IMR-90 (cell line): ENCODE measurements at regions not wholly inside any gene's neighbourhood (a gene's known extent, or its start where the extent isn't known, plus 50 kb on each side); places are given as distances from the start of the nearest gene placed in this dataset.

Source experiments
- ATAC-seq: fragments of 200-7000 bp; cut with Tn5 transposase; 2 replicates; pipeline ENCODE4 v1.9.1; 2020; ENCODE audit warnings: low read depth, mild to moderate bottlenecking, moderate library complexity
- BruUV-seq: library from RNA; stranded (reverse); fragments of 400-500 nt; replicated peaks from 2 replicates; lab custom pipeline; 2021; lab: Mats Ljungman, UMichigan
- CTCF ChIA-PET: fragments of 300-600 bp; formaldehyde crosslinking; extraction: SDS; loops from one replicate; lab custom pipeline; 2021; ENCODE audit warnings: antibody characterized with exemption; lab: Yijun Ruan, JAX
- POLR2A ChIA-PET: fragments of 300-600 bp; sonication (Branson Sonifier 250); formaldehyde crosslinking; loops from one replicate; lab custom pipeline; 2022; ENCODE audit warnings: antibody characterized with exemption; ENCODE audit not compliant: unreplicated experiment; lab: Charles Lee
- DNase-seq: peaks from one replicate; pipeline ENCODE4 v3.0.0; 2013
- H2AFZ ChIP-seq: replicated peaks from 2 replicates; pipeline ENCODE3; 2013; ENCODE audit warnings: low read length, mild to moderate bottlenecking; ENCODE audit not compliant: poor library complexity
- H2AK5ac ChIP-seq: 2 replicates; pipeline ENCODE4 v1.6.1; 2013; ENCODE audit warnings: low read depth, low read length, inconsistent platforms
- H2AK9ac ChIP-seq: replicated peaks from 2 replicates; pipeline ENCODE3; 2013; ENCODE audit warnings: mild to moderate bottlenecking, low read depth, low read length, moderate library complexity; ENCODE audit not compliant: poor library complexity
- H2BK120ac ChIP-seq: 2 replicates; pipeline ENCODE4 v1.6.1; 2013; ENCODE audit warnings: low read depth, low read length, inconsistent platforms
- H2BK15ac ChIP-seq: 3 replicates; pipeline ENCODE4 v1.6.1; 2013; ENCODE audit warnings: low read depth, low read length, inconsistent platforms
- H2BK20ac ChIP-seq: 2 replicates; pipeline ENCODE4 v1.6.1; 2013; ENCODE audit warnings: low read depth, mild to moderate bottlenecking, inconsistent platforms, low read length, moderate library complexity
- H2BK5ac ChIP-seq: 2 replicates; pipeline ENCODE4 v1.6.1; 2013; ENCODE audit warnings: mild to moderate bottlenecking, low read depth, low read length, inconsistent platforms; ENCODE audit not compliant: poor library complexity, severe bottlenecking
- H3K14ac ChIP-seq: replicated peaks from 2 replicates; pipeline ENCODE4 v1.6.1; 2013; ENCODE audit warnings: low read depth, low read length, inconsistent platforms
- H3K18ac ChIP-seq: 2 replicates; pipeline ENCODE4 v1.6.1; 2013; ENCODE audit warnings: low read depth, low read length, control low read depth
- H3K23ac ChIP-seq: 2 replicates; pipeline ENCODE4 v1.6.1; 2013; ENCODE audit warnings: low read depth, low read length, inconsistent platforms
- H3K27ac ChIP-seq: 2 replicates; pipeline ENCODE4 v1.5.1; 2013; ENCODE audit warnings: mild to moderate bottlenecking, control low read depth, low read length; ENCODE audit not compliant: insufficient read depth
- H3K27me3 ChIP-seq: 2 replicates; pipeline ENCODE4 v1.6.1; 2013; ENCODE audit warnings: low read length; ENCODE audit not compliant: control insufficient read depth, insufficient read depth
- H3K36me3 ChIP-seq: 2 replicates; pipeline ENCODE4 v1.6.1; 2013; ENCODE audit warnings: low read length, mixed read lengths; ENCODE audit not compliant: control insufficient read depth, insufficient read depth
- H3K4ac ChIP-seq: 2 replicates; pipeline ENCODE4 v1.6.1; 2013; ENCODE audit warnings: low read depth, low read length, inconsistent platforms
- H3K4me1 ChIP-seq: 2 replicates; pipeline ENCODE4 v1.6.1; 2013; ENCODE audit warnings: low read length, mixed read lengths; ENCODE audit not compliant: control insufficient read depth, insufficient read depth
- H3K4me2 ChIP-seq: 2 replicates; pipeline ENCODE4 v1.6.1; 2013; ENCODE audit warnings: low read depth, mild to moderate bottlenecking, control low read depth, low read length, moderate library complexity
- H3K4me3 ChIP-seq: 2 replicates; pipeline ENCODE4 v1.5.1; 2013; ENCODE audit warnings: low read depth, mild to moderate bottlenecking, control low read depth, low read length, moderate library complexity; ENCODE audit not compliant: insufficient read depth
- H3K56ac ChIP-seq: 2 replicates; pipeline ENCODE4 v1.6.1; 2013; ENCODE audit warnings: low read length, inconsistent platforms; ENCODE audit not compliant: insufficient read depth; ENCODE audit errors: extremely low read depth
- H3K79me1 ChIP-seq, 2 experiments: 2 replicates each; pipeline ENCODE4 v1.6.1; 2013; ENCODE audit warnings: low read length in 2 of 2, inconsistent platforms in 1 of 2, low read depth in 1 of 2
- H3K9ac ChIP-seq: 2 replicates; pipeline ENCODE4 v1.6.1; 2013; ENCODE audit warnings: low read depth, low read length, control low read depth
- H3K9me1 ChIP-seq: 2 replicates; pipeline ENCODE4 v1.6.1; 2013; ENCODE audit warnings: low read length, inconsistent platforms; ENCODE audit not compliant: insufficient read depth
- H3K9me3 ChIP-seq: 2 replicates; pipeline ENCODE4 v1.6.1; 2013; ENCODE audit warnings: low read length; ENCODE audit not compliant: control insufficient read depth, insufficient read depth
- H4K20me1 ChIP-seq: 2 replicates; pipeline ENCODE4 v1.6.1; 2013; ENCODE audit warnings: low read length, inconsistent platforms; ENCODE audit not compliant: insufficient read depth
- H4K5ac ChIP-seq: 2 replicates; pipeline ENCODE4 v1.6.1; 2013; ENCODE audit warnings: mild to moderate bottlenecking, low read depth, low read length, control low read depth
- H4K8ac ChIP-seq, 2 experiments: 2 replicates each; pipeline ENCODE4 v1.6.1; 2013; ENCODE audit warnings: low read depth in 2 of 2, low read length in 2 of 2, control low read depth in 1 of 2, inconsistent platforms in 1 of 2
- H4K91ac ChIP-seq: 2 replicates; pipeline ENCODE4 v1.6.1; 2013; ENCODE audit warnings: low read depth, low read length, inconsistent platforms; ENCODE audit not compliant: insufficient read depth
- BHLHE40 ChIP-seq: fragments of 150-350 bp; IDR thresholded peaks from 2 replicates; pipeline ENCODE4 v1.6.1; 2016; ENCODE audit warnings: mild to moderate bottlenecking, low read depth, low read length
- CEBPB ChIP-seq: IDR thresholded peaks from 2 replicates; pipeline ENCODE4 v1.6.1; 2012; ENCODE audit warnings: low read depth, low read length, improper control_type of control experiment
- CHD1 ChIP-seq: IDR thresholded peaks from 2 replicates; pipeline ENCODE4 v1.6.1; 2012; ENCODE audit warnings: low read depth, low read length, improper control_type of control experiment
- CTCF ChIP-seq: conservative IDR thresholded peaks from 2 replicates; pipeline ENCODE4 v1.5.1; 2012; ENCODE audit warnings: mild to moderate bottlenecking, low read depth, low read length, improper control_type of control experiment
- ELK1 ChIP-seq: fragments of 150-350 bp; IDR thresholded peaks from 2 replicates; pipeline ENCODE4 v1.6.1; 2016; ENCODE audit warnings: low read depth, mild to moderate bottlenecking, low read length, moderate library complexity, borderline replicate concordance
- FOS ChIP-seq: fragments of 150-350 bp; IDR thresholded peaks from 2 replicates; pipeline ENCODE4 v1.6.1; 2016; ENCODE audit warnings: low read depth, low read length
- MAFK ChIP-seq: IDR thresholded peaks from 2 replicates; pipeline ENCODE4 v1.6.1; 2012; ENCODE audit warnings: low read depth, low read length, improper control_type of control experiment
- MAZ ChIP-seq: IDR thresholded peaks from 2 replicates; pipeline ENCODE4 v1.6.1; 2012; ENCODE audit warnings: low read depth, mild to moderate bottlenecking, low read length, improper control_type of control experiment, moderate library complexity, borderline replicate concordance
- MXI1 ChIP-seq: IDR thresholded peaks from 2 replicates; pipeline ENCODE4 v1.6.1; 2012; ENCODE audit warnings: low read depth, mild to moderate bottlenecking, low read length, moderate library complexity, borderline replicate concordance
- NFE2L2 ChIP-seq: fragments of 150-350 bp; IDR thresholded peaks from 2 replicates; pipeline ENCODE4 v1.6.1; 2016; ENCODE audit warnings: low read depth, mild to moderate bottlenecking, low read length
- POLR2A ChIP-seq: IDR thresholded peaks from 2 replicates; pipeline ENCODE4 v1.6.1; 2012; ENCODE audit warnings: mild to moderate bottlenecking, low read depth, low read length
- RAD21 ChIP-seq: IDR thresholded peaks from 2 replicates; pipeline ENCODE4 v1.6.1; 2012; ENCODE audit warnings: low read length, improper control_type of control experiment
- RCOR1 ChIP-seq: IDR thresholded peaks from 2 replicates; pipeline ENCODE4 v1.6.1; 2012; ENCODE audit warnings: mild to moderate bottlenecking, low read length, improper control_type of control experiment; ENCODE audit not compliant: insufficient replicate concordance
- SMC3 ChIP-seq: fragments of 150-350 bp; IDR thresholded peaks from 2 replicates; pipeline ENCODE4 v1.6.1; 2016; ENCODE audit warnings: low read depth, mild to moderate bottlenecking, antibody characterized with exemption, low read length, moderate library complexity
- USF2 ChIP-seq: fragments of 150-350 bp; IDR thresholded peaks from 2 replicates; pipeline ENCODE4 v1.6.1; 2017; ENCODE audit warnings: mild to moderate bottlenecking, antibody characterized with exemption, low read length, low read depth
- WGBS, 2 experiments: methylation state at CpG; one replicate each; pipeline versions ENCODE4 v1.1.5 to v1.1.7; 2013; ENCODE audit warnings: missing lambda C conversion rate in 2 of 2; ENCODE audit not compliant: insufficient read length in 1 of 2; ENCODE audit errors: extremely low coverage in 2 of 2; 5-methylcytosine and 5-hydroxymethylcytosine counted together
- dilution Hi-C: fragments of 300-500 bp; cut with HindIII; formaldehyde crosslinking; loops from one replicate; pipeline ENCODE4 v1.14.3; 2018; ENCODE audit warnings: low sequenced_read_pairs; ENCODE audit not compliant: unreplicated experiment
- in situ Hi-C: fragments of 300-500 bp; cut with MboI; formaldehyde crosslinking; loops from 3 replicates; pipeline ENCODE4 v1.14.3; 2019; ENCODE audit warnings: low sequenced_read_pairs, inconsistent platforms, mixed read lengths
- intact Hi-C: fragments of 100-400 bp; cut with micrococcal nuclease; formaldehyde crosslinking; loops from 2 replicates; pipeline ENCODE4 v1.10.0; 2022

GRCh38 chr1:87399701-87400100 lies 71.0 kb downstream of the LMO4 start:
- no peak overlapping the region for H3K14ac ChIP-seq
- H3K4me1 ChIP-seq: no peaks in the 10 kb centered on the region
- H4K20me1 ChIP-seq: no peaks in the 10 kb centered on the region
- H4K5ac ChIP-seq: no peak overlapping the region
- H3K23ac ChIP-seq: no peak overlapping the region
- intact Hi-C loops: no loop called here
- 0 out of 2 replicates have a peak, but pooled peaks cover 4% of the 10 kb centered on the region for H3K9me1 ChIP-seq
- H3K36me3 ChIP-seq: no peaks in the 10 kb centered on the region
- ATAC-seq (no peak), DNase-seq (no peak)
- TF ChIP-seq CHD1: no peak
- TF ChIP-seq RCOR1: no peak
- TF ChIP-seq POLR2A: no peak
- no peak for TF ChIP-seq USF2
- no peak for TF ChIP-seq NFE2L2
- TF ChIP-seq BHLHE40: no peak
- TF ChIP-seq MAFK: no peak
- no peak for TF ChIP-seq RAD21
- no peak for TF ChIP-seq SMC3
- no peak for TF ChIP-seq ELK1
- no peak for TF ChIP-seq CEBPB
- TF ChIP-seq FOS: no peak
- no peak for TF ChIP-seq CTCF
- no peak for TF ChIP-seq MAZ
- TF ChIP-seq MXI1: no peak
- BruUV-seq: no TSS peak
- H2BK120ac ChIP-seq: no peak overlapping the region
- H2AFZ ChIP-seq: no peak overlapping the region
- H2BK15ac ChIP-seq: no peak overlapping the region
- no peak overlapping the region for H3K18ac ChIP-seq
- H2AK5ac ChIP-seq: no peak overlapping the region
- H3K27ac ChIP-seq: no peak overlapping the region
- H3K56ac ChIP-seq: no peak overlapping the region
- H3K4ac ChIP-seq: no peak overlapping the region
- no peak overlapping the region for H3K4me2 ChIP-seq
- H2BK20ac ChIP-seq: no peak overlapping the region
- no peak overlapping the region for H4K91ac ChIP-seq
- in situ Hi-C loops: no loop called here
- no peaks in the 10 kb centered on the region for H3K79me1 ChIP-seq
- dilution Hi-C loops: no loop called here
- H4K8ac ChIP-seq: no peak overlapping the region
- H3K9me3 ChIP-seq: no peaks in the 10 kb centered on the region
- H3K4me3 ChIP-seq: no peak overlapping the region
- H3K9ac ChIP-seq: no peak overlapping the region
- H2AK9ac ChIP-seq: no peak overlapping the region
- no peak overlapping the region for H2BK5ac ChIP-seq
- CTCF ChIA-PET: no interaction called here
- POLR2A ChIA-PET: interaction anchor here (0.7 kb wide), 1 partner anchor 13 kb away, joined by 4 read pairs; no protein-coding TSS in a partner anchor
- no CpG with 5 or more reads among the region's 4 CpGs for WGBS, 2 experiments
- H3K27me3 ChIP-seq: no peaks in the 10 kb centered on the region
